HL-60 (cell line): ENCODE measurements at regions not wholly inside any gene's neighbourhood (a gene's known extent, or its start where the extent isn't known, plus 50 kb on each side); places are given as distances from the start of the nearest gene placed in this dataset.

Experiments used
- GABPA ChIP-seq: IDR thresholded peaks from 2 replicates; pipeline ENCODE4 v1.6.1; 2012; ENCODE audit warnings: low read depth
- POLR2AphosphoS5 ChIP-seq: IDR thresholded peaks from 2 replicates; pipeline ENCODE4 v1.6.1; 2012; ENCODE audit warnings: low read depth
- TF ChIP-seq, protein P1 (sequence below): IDR thresholded peaks from one replicate; pipeline ENCODE4 v1.5.1; 2011; ENCODE audit warnings: low read length, control low read depth, inconsistent platforms; ENCODE audit not compliant: insufficient read depth
- TF ChIP-seq, protein P2 (sequence below): IDR thresholded peaks from 2 replicates; pipeline ENCODE4 v1.6.1; 2012; ENCODE audit warnings: low read depth; ENCODE audit not compliant: insufficient replicate concordance

DNA sequence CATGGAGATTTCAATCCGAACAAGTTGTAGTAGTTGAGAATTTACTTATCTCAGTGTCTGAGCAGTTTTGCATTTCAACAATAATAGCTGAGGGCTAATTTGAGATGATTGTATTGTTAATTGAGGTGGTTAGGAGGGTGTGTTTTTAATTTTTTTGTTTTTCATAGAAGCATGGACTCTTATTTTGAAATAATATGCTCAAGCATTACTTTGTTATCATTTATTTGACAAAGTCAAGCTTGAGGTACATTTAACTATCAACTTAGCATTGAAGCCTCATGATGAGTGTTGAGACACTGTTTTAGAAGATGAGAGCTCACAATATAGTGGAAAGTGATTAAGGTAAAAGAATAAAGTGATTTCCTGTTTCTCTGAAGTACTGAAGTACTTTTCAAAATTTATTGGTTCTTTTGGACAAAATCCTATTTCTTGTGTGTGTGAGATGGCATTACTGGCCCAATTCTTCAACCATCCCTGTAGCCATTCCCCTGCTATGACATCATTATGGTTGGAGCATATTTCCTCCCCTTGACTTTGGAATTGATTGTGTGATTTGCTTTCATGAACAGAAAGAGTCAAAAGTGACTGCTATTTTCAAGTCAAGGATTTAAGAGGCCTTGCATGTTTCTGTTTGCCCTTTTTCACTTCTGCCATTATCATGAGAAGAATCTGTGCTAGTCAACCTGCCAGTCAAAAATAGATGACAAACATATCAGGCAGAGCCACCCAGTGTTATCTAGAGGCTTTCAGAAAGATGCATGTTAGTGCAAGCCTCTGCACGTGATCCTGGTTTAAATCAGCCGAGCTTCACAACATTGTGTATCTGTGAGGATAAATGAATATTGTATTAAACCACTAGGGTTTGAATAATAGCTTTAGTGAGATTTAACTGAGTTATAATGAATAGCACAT is 1112.3 kb upstream of the CITED2 start:
- TF ChIP-seq, protein P1, sequence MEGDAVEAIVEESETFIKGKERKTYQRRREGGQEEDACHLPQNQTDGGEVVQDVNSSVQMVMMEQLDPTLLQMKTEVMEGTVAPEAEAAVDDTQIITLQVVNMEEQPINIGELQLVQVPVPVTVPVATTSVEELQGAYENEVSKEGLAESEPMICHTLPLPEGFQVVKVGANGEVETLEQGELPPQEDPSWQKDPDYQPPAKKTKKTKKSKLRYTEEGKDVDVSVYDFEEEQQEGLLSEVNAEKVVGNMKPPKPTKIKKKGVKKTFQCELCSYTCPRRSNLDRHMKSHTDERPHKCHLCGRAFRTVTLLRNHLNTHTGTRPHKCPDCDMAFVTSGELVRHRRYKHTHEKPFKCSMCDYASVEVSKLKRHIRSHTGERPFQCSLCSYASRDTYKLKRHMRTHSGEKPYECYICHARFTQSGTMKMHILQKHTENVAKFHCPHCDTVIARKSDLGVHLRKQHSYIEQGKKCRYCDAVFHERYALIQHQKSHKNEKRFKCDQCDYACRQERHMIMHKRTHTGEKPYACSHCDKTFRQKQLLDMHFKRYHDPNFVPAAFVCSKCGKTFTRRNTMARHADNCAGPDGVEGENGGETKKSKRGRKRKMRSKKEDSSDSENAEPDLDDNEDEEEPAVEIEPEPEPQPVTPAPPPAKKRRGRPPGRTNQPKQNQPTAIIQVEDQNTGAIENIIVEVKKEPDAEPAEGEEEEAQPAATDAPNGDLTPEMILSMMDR, result no peak
- TF ChIP-seq GABPA, result no peak
- TF ChIP-seq, protein P2, sequence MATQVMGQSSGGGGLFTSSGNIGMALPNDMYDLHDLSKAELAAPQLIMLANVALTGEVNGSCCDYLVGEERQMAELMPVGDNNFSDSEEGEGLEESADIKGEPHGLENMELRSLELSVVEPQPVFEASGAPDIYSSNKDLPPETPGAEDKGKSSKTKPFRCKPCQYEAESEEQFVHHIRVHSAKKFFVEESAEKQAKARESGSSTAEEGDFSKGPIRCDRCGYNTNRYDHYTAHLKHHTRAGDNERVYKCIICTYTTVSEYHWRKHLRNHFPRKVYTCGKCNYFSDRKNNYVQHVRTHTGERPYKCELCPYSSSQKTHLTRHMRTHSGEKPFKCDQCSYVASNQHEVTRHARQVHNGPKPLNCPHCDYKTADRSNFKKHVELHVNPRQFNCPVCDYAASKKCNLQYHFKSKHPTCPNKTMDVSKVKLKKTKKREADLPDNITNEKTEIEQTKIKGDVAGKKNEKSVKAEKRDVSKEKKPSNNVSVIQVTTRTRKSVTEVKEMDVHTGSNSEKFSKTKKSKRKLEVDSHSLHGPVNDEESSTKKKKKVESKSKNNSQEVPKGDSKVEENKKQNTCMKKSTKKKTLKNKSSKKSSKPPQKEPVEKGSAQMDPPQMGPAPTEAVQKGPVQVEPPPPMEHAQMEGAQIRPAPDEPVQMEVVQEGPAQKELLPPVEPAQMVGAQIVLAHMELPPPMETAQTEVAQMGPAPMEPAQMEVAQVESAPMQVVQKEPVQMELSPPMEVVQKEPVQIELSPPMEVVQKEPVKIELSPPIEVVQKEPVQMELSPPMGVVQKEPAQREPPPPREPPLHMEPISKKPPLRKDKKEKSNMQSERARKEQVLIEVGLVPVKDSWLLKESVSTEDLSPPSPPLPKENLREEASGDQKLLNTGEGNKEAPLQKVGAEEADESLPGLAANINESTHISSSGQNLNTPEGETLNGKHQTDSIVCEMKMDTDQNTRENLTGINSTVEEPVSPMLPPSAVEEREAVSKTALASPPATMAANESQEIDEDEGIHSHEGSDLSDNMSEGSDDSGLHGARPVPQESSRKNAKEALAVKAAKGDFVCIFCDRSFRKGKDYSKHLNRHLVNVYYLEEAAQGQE, result no peak
- TF ChIP-seq POLR2AphosphoS5, result no peak
